Gastroesophageal sphincter (tissue), 3 donors: ENCODE measurements at regions not wholly inside any gene's neighbourhood (a gene's known extent, or its start where the extent isn't known, plus 50 kb on each side); places are given as distances from the start of the nearest gene placed in this dataset.

Source experiments
- CTCF ChIP-seq, 4 experiments: fragments of 200-600 bp in 2 of 4; fragments of 450-650 bp in 2 of 4; sonication (generic) in 1 of 4; IDR thresholded peaks; one replicate each; pipeline ENCODE4 v1.5.1; 2017 to 2019; ENCODE audit warnings: antibody characterized with exemption in 4 of 4, mild to moderate bottlenecking in 2 of 4, moderate library complexity in 2 of 4
- EP300 ChIP-seq: sonication (generic); formaldehyde crosslinking; IDR thresholded peaks from one replicate; pipeline ENCODE4 v1.6.1; 2017; ENCODE audit warnings: antibody characterized with exemption, mild to moderate bottlenecking
- POLR2A ChIP-seq, 2 donors: fragments of 450-650 bp; IDR thresholded peaks; one replicate each; pipeline ENCODE4 v1.6.1; 2017; ENCODE audit warnings: antibody characterized with exemption in 2 of 2, mild to moderate bottlenecking in 2 of 2, moderate library complexity in 1 of 2
- POLR2AphosphoS5 ChIP-seq: sonication (generic); formaldehyde crosslinking; IDR thresholded peaks from one replicate; pipeline ENCODE4 v1.6.1; 2017; ENCODE audit warnings: antibody characterized with exemption

GRCh38 chr18:71322201-71322600 is 1033.4 kb downstream of the SOCS6 start:
- no peak for TF ChIP-seq POLR2AphosphoS5
- TF ChIP-seq CTCF (IDR thresholded peaks at IDR 0.05): no peak
- TF ChIP-seq POLR2A (IDR thresholded peaks at IDR 0.05): no peak
- TF ChIP-seq EP300: no peak
